Hypothalamus (tissue), 51 donors: ENCODE measurements at regions not wholly inside any gene's neighbourhood (a gene's known extent, or its start where the extent isn't known, plus 50 kb on each side); places are given as distances from the start of the nearest gene placed in this dataset.

ENCODE experiments used
- DNase-seq, 51 donors: peaks; one replicate each; lab custom pipeline; 2025; lab: John Stamatoyannopoulos, UW

GRCh38 chr1:112196731-112197130, 199.3 kb upstream of the CTTNBP2NL start:
- DNase-seq, result no peak

- DNase-seq, result no peak
These were observed 186.5 kb upstream of the CTTNBP2NL start for GRCh38 chr1:112209493-112209892.

GRCh38 chr1:112219267-112219666, 176.7 kb upstream of the CTTNBP2NL start:
- DNase-seq, result no peak

- DNase-seq, result no peak
These were observed 165.8 kb upstream of the CTTNBP2NL start for GRCh38 chr1:112230232-112230631.

GRCh38 chr1:112231331-112231730, 164.7 kb upstream of the CTTNBP2NL start:
- no peak for DNase-seq

- no peak for DNase-seq
These were observed 163.2 kb upstream of the CTTNBP2NL start for GRCh38 chr1:112232848-112233247.

GRCh38 chr1:112234710-112235109, 161.3 kb upstream of the CTTNBP2NL start:
- DNase-seq, result no peak

- DNase-seq, result no peak
These were observed 157.9 kb upstream of the CTTNBP2NL start for GRCh38 chr1:112237983-112238545.

- no peak for DNase-seq
These were observed 156.2 kb upstream of the CTTNBP2NL start for GRCh38 chr1:112239683-112240330.

- DNase-seq, result no peak
These were observed 153.5 kb upstream of the CTTNBP2NL start for GRCh38 chr1:112242470-112242869.

GRCh38 chr1:112244131-112244530, 151.9 kb upstream of the CTTNBP2NL start:
- DNase-seq, result no peak

GRCh38 chr1:112245114-112245513, 150.9 kb upstream of the CTTNBP2NL start:
- no peak for DNase-seq

- no peak for DNase-seq
These were observed 148.9 kb upstream of the CTTNBP2NL start for GRCh38 chr1:112247036-112247597.

- DNase-seq, result no peak
These were observed 148.1 kb upstream of the CTTNBP2NL start for GRCh38 chr1:112247961-112248360.

GRCh38 chr1:112250892-112251291, 145.1 kb upstream of the CTTNBP2NL start:
- DNase-seq, result no peak

- no peak for DNase-seq
These were observed 144.1 kb upstream of the CTTNBP2NL start for GRCh38 chr1:112251766-112252506.

GRCh38 chr1:112253366-112253765, 142.6 kb upstream of the CTTNBP2NL start:
- no peak for DNase-seq

- no peak for DNase-seq
These were observed 140.9 kb upstream of the CTTNBP2NL start for GRCh38 chr1:112255080-112255479.

- DNase-seq, result no peak
These were observed 139.6 kb upstream of the CTTNBP2NL start for GRCh38 chr1:112256411-112256810.

- no peak for DNase-seq
These were observed 138.8 kb upstream of the CTTNBP2NL start for GRCh38 chr1:112257043-112257835.

GRCh38 chr1:112260699-112261098, 135.3 kb upstream of the CTTNBP2NL start:
- no peak for DNase-seq
